ENCODE measurements at regions not wholly inside any gene's neighbourhood (a gene's known extent, or its start where the extent isn't known, plus 50 kb on each side); places are given as distances from the start of the nearest gene placed in this dataset.

DNA sequence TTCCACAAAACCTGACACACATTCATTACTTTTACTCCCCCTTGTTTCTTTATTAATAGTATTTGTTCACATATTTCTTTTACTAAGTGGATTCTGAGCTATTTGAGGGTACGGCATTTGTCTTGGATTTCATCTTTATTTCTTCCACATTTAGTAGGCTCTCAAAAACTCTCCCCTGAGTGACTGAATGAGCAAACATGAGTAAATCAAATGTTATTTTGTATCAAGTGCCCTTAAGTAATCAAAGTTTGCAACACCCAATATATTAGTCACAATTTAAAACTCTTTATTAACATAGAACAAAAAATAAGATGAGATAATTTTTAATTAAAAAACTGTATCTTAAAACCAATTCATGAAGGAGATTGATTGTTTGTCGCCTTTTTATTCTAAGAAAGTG lies 1101.9 kb upstream of the TENM4 start:
- FAIRE-seq = no peak

DNA sequence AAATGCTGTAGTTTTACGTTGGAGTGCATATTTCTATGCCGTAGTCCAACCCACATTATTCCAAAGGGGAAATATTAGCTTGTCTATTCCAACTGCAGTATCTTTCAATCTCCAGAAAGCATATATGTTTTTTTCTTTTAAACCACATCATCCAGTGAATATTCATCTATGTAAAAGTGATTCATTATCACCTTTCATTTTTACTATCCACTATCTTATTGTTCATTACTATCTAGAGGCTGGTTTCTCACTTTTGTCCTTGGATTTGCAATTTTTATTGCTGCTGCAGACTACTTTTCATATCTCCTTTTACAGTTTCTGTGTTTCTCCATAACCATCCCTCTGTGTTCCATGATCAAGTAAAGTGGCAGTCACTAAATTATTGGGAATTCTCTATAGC lies 1097.2 kb upstream of the TENM4 start:
- no peak for FAIRE-seq

DNA sequence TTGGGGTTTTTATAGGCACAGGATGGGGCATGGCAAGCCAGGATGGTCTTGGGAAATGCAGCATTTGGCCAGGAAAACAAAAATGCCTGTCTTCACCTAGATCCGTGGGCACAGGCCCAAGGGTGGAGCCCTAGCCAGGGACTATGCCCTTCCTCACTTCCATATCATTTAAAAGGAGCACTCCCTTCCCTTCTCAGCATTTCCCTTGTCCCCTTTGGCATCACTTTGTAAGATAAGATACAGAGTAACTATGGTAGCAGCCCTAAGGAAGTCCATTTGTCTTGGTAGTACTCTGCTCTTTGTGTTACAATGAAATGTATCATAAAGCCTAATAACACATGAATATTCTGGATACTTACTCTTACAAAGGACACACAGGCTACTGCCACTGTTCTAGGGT lies 1092.6 kb upstream of the TENM4 start:
- no peak for FAIRE-seq

GRCh38 chr11:80532633-80533232 lies 1091.9 kb upstream of the TENM4 start:
- no peak for FAIRE-seq

GRCh38 chr11:80529726-80530125 lies 1088.9 kb upstream of the TENM4 start:
- FAIRE-seq = no peak

GRCh38 chr11:80525663-80526405 lies 1085.0 kb upstream of the TENM4 start:
- FAIRE-seq = no peak

DNA sequence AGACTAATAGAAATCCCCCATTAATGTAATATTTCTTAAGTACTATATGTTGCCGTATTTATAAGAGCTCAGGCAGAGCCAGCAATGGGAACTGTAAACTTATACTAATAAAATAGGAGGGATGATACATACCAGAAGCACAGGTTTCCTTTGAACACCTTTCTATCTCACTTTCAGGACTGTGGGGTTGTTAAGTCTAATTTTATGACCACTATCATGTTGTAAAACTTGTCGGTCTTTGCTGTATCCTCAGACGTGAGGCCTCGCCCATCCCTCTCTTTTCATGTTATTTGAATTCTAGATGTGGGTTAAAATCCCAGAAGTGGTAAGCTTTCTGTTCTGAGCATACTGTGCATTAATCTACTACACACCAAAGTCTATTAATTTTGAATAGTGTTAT lies 1083.5 kb upstream of the TENM4 start:
- FAIRE-seq = no peak

- FAIRE-seq = no peak
Observed at GRCh38 chr11:80523057-80523456, 1082.2 kb upstream of the TENM4 start.

- FAIRE-seq = no peak
Observed at GRCh38 chr11:80521592-80521991, 1080.8 kb upstream of the TENM4 start.

DNA sequence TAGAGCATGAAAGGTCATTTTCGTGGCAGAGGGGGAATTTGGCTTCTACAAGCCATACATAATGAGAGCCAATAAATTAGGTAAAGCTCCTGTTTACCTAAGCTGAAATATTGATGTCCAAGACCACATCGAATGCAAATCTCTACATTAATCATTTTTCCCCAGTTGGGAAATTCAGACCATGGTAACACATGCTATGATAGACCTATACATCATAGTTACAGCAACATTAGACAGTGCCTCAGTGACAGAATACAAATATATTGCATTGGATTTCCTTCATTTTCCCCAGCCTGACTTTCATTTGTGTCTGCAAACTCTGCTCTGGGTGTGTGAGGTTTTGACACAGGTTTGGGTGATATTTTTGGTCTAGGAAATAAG lies 1079.7 kb upstream of the TENM4 start:
- no peak for FAIRE-seq

DNA sequence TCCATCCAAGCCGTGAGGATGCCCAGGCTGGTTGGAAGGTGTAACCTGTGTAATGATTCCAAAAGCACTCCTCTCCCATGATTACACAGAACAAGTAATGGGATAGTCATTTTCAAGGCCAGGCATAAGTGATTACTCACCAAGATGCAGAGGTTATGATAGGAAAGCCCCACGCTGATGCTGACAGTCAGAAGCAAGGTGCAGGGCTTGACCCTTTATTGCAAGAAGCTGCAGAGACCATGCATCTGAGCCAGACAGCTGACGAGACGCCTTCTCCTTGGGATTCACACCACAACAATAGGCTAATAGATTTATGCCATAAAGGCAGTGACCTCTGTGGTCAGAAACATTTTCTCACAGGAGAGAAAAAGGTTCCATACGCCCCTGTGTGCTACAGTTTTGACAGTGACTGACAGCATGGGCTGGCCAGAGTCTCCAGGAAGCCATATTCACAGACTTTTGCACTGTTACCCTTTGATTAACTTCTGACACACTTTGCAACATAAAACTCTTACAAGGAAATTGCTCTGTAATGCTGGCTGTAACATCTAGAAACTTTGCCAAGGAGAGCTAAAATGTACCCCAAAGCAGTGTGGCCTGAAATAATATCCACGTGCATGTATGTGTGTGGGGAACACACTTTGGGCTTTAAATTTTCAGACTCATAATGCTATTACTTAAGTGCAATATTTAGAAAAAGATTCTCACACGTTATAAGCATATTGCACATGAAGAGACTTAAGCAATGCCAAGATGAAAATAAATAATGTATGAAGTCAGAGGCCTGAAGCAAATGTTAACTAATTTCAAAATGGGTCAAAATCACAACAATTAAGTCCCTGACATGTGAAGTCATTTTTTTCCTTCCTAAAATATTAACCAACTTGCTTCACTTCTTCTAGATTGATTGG lies 1079.0 kb upstream of the TENM4 start:
- FAIRE-seq = no peak

- no peak for FAIRE-seq
Observed at GRCh38 chr11:80517701-80518100, 1076.9 kb upstream of the TENM4 start.

GRCh38 chr11:80515097-80515496 lies 1074.3 kb upstream of the TENM4 start:
- FAIRE-seq = no peak

- FAIRE-seq = no peak
Observed at GRCh38 chr11:80512491-80512890, 1071.7 kb upstream of the TENM4 start.

DNA sequence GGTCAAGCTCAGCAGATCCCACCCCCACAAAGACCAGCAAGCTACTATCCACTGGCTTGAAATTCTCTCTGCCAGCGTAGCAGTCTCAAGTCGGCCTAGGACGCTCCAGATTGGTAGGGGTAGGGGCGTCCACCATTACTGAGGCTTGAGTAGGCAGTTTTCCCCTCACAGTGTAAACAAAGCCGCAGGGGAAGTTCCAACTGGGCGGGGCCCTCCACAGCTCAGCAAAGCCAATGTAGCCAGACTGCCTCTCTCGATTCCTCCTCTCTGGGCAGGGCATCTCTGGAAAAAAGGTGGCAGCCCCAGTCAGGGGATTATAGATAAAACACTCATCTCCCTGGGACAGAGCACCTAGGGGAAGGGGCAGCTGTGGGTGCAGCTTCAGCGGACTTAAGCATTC lies 1064.9 kb upstream of the TENM4 start:
- FAIRE-seq = no peak

- FAIRE-seq = no peak
Observed at GRCh38 chr11:80503990-80504389, 1063.2 kb upstream of the TENM4 start.

DNA sequence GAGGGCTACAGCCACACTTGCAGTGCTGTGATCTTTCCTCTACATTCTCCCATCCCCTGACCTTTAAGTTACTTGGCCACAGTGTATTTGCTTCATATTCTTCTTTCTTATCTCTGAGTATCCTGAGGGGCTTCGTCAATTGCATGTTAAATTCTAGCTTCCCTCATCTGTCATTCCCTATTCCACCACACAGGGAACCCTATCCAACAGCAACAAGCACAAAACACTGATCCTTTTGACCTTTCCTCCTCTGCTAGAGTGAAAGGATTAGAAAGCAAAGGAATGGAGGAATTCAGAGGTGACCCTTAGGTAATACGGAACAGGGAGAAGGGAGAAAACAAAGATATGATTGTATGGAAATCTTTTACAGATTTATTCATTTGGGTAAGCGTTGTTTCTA lies 1061.7 kb upstream of the TENM4 start:
- FAIRE-seq = no peak

GRCh38 chr11:80495116-80495515 lies 1054.3 kb upstream of the TENM4 start:
- FAIRE-seq = no peak

- no peak for FAIRE-seq
Observed at GRCh38 chr11:80487952-80488351, 1047.1 kb upstream of the TENM4 start.

GRCh38 chr11:80486678-80487077 lies 1045.8 kb upstream of the TENM4 start:
- FAIRE-seq = no peak

DNA sequence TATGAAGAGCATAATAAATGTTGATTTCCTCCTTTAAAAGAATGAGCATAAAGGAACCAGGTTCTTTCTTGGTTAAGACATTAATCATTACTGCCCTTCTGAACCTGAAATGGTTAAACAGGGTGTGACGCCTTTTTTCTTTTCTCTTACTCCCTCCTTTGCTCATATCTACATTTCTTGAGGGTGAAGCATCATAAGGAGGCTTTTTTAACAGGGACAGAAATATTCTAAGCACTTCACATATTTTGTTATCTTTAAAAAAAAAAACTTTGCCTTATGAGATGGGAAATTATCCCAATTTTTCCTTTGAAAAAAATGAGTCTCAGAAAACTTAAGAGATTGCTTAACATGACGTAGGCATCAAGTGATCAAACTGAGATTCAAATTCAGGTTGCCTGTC lies 1036.3 kb upstream of the TENM4 start:
- FAIRE-seq = no peak

DNA sequence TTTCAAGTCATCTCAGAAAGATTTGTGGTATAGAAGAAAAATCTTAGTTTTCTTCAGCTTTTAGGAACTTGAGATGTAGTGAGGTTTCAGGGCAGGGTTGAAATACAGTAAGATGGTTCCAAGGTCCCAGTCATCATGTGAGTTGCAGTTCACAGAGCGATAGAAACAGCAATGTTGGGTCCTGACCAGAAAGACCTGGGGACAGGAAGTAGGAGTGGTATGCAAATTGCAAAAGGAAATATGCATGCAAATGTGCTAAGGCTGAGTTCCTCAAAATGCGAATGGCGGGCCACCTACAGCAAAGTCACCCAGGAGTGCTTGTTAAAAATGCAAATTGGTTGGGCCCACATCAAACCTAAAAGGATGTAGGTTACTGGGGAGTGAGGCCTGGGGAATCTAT lies 1032.7 kb upstream of the TENM4 start:
- FAIRE-seq = no peak

DNA sequence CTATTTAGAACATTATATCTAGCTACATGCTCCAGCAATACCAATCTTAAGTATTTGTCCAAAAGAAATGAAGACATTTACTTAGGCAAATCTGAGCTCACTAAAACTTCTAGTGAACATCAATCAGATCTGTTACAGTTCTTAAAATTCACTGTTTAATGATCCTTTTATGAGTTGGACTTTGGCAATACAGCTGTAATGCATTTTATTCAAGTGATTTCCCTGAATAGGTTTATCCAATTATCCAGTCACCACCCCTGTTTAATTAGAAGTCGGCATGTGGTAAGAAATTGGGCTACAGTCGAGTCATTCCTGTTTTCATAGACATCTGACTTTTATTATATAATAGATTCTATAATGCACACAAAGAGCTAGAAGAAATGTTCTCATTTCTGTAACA lies 1029.0 kb upstream of the TENM4 start:
- no peak for FAIRE-seq

- no peak for FAIRE-seq
Observed at GRCh38 chr11:80466570-80466969, 1025.7 kb upstream of the TENM4 start.
